ENCODE measurements at regions not wholly inside any gene's neighbourhood (a gene's known extent, or its start where the extent isn't known, plus 50 kb on each side); places are given as distances from the start of the nearest gene placed in this dataset.

DNA sequence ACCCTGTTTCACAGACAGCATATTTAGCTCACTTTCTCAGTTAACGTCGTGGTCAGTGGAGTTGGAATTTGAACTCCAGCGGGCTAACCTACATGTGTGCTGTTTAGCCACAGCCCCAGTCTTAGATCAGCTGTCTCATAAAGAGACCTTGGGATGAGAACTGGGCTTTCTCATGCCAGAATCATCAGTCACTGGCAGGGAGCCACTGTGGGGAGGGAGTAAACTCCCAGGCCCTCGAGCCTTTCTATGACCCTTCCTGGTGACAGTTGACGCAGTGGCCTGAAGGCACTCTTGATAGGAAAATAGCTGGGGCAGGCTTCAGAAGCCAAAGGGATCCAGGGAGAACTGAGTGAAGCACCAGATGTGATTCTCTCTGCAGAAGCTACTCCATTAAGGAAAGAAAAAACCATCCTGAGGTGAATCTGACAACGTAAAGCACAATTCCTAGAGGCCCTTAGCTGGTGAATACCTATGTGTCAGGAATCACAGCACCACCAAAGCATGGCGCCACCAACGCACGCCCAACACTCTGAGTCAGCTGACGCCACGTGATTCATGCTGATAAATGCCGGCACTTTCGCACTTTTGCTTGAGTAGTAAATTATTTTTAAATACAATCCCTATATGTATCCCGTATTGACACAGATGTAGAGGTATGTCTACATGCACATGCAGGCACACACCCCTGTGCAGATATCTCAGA, 279.6 kb upstream of the TMEM132C start:
- DNase-seq (ENCODE audit: low read depth), result no peak
- TF ChIP-seq, protein P1, sequence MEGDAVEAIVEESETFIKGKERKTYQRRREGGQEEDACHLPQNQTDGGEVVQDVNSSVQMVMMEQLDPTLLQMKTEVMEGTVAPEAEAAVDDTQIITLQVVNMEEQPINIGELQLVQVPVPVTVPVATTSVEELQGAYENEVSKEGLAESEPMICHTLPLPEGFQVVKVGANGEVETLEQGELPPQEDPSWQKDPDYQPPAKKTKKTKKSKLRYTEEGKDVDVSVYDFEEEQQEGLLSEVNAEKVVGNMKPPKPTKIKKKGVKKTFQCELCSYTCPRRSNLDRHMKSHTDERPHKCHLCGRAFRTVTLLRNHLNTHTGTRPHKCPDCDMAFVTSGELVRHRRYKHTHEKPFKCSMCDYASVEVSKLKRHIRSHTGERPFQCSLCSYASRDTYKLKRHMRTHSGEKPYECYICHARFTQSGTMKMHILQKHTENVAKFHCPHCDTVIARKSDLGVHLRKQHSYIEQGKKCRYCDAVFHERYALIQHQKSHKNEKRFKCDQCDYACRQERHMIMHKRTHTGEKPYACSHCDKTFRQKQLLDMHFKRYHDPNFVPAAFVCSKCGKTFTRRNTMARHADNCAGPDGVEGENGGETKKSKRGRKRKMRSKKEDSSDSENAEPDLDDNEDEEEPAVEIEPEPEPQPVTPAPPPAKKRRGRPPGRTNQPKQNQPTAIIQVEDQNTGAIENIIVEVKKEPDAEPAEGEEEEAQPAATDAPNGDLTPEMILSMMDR (conservative IDR thresholded peaks at IDR 0.05; ENCODE audit: low read depth, low read length), result no peak
- H3K4me3 ChIP-seq (ENCODE audit: low read depth, low read length), result no peak overlapping the region

DNA sequence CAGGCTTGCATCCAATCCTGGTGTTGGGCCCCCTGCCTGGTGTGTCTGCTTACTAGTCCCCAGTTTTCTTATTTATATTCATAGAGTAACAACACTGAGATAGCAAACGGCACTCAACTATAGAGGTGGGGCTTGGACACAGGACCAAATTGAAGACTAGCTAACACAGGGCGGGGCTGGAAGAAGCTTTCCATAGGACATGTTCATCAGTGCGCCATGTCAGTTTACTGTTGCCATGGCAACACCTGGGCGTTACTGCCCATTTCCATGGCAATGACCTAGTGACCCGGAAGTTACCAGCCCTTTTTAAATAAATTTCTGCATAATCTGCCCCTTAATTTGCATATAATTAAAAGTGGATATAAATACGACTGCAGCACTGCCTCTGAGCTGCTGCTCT, 275.5 kb upstream of the TMEM132C start:
- H3K4me3 ChIP-seq (ENCODE audit: low read depth, low read length), result no peak overlapping the region
- TF ChIP-seq, protein P1 (conservative IDR thresholded peaks at IDR 0.05; ENCODE audit: low read depth, low read length), result no peak
- no peak for DNase-seq (ENCODE audit: low read depth)

DNA sequence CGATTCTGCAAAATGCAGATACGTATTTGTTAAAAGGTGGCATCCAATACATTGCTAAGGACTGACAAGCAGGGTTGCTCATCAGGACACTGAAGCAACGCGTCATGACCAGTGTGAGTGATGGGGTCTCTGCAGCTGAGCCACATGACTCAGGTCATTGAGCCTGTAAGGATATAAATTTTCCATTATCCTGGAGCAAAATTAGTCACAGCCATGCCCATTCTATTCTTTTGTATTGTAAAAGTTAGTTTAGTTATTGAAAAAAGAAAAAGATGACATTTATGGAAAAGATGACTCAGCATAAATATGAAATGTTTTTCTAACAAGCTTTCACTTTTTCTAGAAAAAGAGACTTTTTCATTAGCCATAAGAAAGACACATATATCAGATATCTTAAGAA, 268.0 kb upstream of the TMEM132C start:
- TF ChIP-seq, protein P1 (conservative IDR thresholded peaks at IDR 0.05; ENCODE audit: low read depth, low read length), result no peak
- no peak for DNase-seq (ENCODE audit: low read depth)
- H3K4me3 ChIP-seq (ENCODE audit: low read depth, low read length), result no peak overlapping the region

DNA sequence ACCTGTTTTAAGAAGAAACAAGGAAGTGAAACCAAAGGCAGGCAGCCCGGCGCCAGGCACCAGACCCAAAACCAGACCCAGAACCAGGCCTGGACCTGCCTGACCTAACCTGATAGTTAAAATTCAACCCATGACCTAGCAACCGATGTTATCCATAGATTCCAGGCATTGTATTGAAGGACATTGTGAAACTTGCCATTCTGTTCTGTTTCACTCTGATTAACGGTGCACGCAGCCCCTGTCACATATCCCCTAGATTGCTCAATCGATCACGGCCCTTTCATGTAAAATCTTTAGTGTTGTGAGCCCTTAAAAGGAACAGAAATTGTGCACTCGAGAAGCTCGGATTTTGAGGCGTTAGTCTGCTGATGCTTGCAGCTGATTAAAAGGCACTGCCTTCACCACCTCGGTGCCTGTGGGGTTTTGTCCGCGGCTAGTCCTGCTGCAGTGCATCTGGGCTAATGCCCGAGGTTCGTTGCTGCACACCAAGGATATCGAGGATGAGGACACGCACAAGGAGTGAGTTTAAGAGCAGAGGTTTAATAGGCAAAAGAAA, 262.5 kb upstream of the TMEM132C start:
- no peak for DNase-seq (ENCODE audit: low read depth)
- TF ChIP-seq, protein P1 (conservative IDR thresholded peaks at IDR 0.05; ENCODE audit: low read depth, low read length), result no peak
- H3K4me3 ChIP-seq (ENCODE audit: low read depth, low read length), result no peak overlapping the region

DNA sequence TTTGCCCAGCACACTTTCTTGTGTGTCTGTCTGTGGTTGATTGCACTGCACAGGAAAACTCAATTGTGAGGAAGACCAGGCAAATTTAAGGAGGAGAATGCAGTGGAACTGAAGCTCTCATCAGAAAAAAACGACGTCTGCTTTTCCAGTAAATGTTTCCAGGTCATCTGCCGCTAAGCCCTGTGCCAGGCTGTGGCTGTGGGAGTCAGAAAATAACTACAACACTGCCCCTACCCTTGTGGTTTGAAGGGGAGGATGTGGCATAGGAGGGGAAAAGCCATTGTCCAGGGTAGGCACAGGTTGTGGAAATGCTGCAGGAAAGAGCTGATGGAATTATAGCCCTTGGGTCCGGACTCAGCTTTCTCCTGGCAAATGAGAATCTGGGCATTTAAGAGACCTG, 259.7 kb upstream of the TMEM132C start:
- no peak overlapping the region for H3K4me3 ChIP-seq (ENCODE audit: low read depth, low read length)
- TF ChIP-seq, protein P1 (conservative IDR thresholded peaks at IDR 0.05; ENCODE audit: low read depth, low read length), result no peak
- no peak for DNase-seq (ENCODE audit: low read depth)

DNA sequence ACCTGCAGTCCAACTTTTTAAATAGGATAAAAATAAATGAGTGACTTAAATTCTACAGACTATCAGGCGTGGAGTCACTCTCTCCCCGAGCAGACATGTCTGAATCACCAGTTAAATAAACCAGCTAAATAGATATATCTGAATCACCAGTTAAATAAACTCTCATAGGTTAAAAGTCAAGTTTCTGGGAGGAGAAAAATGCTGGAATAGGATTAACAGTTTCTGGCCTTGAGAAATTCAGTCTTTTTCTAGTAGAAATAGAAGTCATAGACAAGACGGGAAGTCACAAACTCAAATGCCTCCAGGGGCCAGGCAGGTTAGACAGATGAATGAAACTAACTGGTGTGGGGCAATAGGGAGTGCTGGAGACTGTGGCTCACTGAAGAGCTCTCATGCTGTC, 258.6 kb upstream of the TMEM132C start:
- no peak for DNase-seq (ENCODE audit: low read depth)
- TF ChIP-seq, protein P1 (conservative IDR thresholded peaks at IDR 0.05; ENCODE audit: low read depth, low read length), result no peak
- no peak overlapping the region for H3K4me3 ChIP-seq (ENCODE audit: low read depth, low read length)

DNA sequence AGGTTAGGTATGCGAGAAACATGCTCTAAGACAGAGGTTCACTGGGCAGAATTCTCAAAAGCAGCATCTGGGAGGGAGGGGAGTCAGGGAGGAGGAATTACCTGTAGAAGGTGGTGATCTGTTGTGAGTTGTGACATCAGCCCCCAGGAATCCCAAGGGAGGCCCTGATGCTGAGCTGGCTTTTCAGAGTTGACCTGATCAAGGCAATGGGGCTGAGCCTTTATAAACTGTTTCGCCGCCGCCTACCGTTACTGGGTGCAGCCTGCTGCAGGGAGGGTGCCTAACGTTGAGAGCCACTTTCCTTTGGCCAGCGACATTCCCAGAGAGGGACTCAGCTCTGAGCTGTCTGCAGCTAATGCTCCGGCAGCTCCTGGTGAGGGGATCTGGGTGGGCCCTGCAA, 257.9 kb upstream of the TMEM132C start:
- TF ChIP-seq, protein P1 (conservative IDR thresholded peaks at IDR 0.05; ENCODE audit: low read depth, low read length), result no peak
- no peak overlapping the region for H3K4me3 ChIP-seq (ENCODE audit: low read depth, low read length)
- no peak for DNase-seq (ENCODE audit: low read depth)
